ENCODE measurements at regions not wholly inside any gene's neighbourhood (a gene's known extent, or its start where the extent isn't known, plus 50 kb on each side); places are given as distances from the start of the nearest gene placed in this dataset.

GRCh38 chr3:170730071-170730812 lies 139.8 kb downstream of the RPL22L1 start:
- no peaks in the 10 kb centered on the region for H3F3A ChIP-seq (ENCODE audit: insufficient read depth, low read length)
- H3K36me3 ChIP-seq (replicated peaks; ENCODE audit: insufficient read depth, low read length), result no peaks in the 10 kb centered on the region
- H3K9me3 ChIP-seq (replicated peaks; ENCODE audit: insufficient read depth, low read length), result no peaks in the 10 kb centered on the region
- H3K27ac ChIP-seq (ENCODE audit: low read length), result no peak overlapping the region
- no peak overlapping the region for H3K4me3 ChIP-seq (ENCODE audit: low read length)
- H2AFZ ChIP-seq (ENCODE audit: low read length), result no peak overlapping the region
- no peaks in the 10 kb centered on the region for H3K9me2 ChIP-seq (replicated peaks; ENCODE audit: insufficient read depth, low read length)
- no peak overlapping the region for H3K4me2 ChIP-seq (ENCODE audit: low read depth, low read length)
- H4K20me1 ChIP-seq (ENCODE audit: insufficient read depth, low read length), result no peaks in the 10 kb centered on the region
- no peaks in the 10 kb centered on the region for H3K79me2 ChIP-seq (ENCODE audit: low read length)
- DNase-seq, result no peak
- no peak overlapping the region for H3K9ac ChIP-seq (ENCODE audit: low read length)
- TF ChIP-seq, protein P1, sequence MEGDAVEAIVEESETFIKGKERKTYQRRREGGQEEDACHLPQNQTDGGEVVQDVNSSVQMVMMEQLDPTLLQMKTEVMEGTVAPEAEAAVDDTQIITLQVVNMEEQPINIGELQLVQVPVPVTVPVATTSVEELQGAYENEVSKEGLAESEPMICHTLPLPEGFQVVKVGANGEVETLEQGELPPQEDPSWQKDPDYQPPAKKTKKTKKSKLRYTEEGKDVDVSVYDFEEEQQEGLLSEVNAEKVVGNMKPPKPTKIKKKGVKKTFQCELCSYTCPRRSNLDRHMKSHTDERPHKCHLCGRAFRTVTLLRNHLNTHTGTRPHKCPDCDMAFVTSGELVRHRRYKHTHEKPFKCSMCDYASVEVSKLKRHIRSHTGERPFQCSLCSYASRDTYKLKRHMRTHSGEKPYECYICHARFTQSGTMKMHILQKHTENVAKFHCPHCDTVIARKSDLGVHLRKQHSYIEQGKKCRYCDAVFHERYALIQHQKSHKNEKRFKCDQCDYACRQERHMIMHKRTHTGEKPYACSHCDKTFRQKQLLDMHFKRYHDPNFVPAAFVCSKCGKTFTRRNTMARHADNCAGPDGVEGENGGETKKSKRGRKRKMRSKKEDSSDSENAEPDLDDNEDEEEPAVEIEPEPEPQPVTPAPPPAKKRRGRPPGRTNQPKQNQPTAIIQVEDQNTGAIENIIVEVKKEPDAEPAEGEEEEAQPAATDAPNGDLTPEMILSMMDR (IDR thresholded peaks at IDR 0.05; ENCODE audit: low read length), result no peak
- TF ChIP-seq EZH2phosphoT487 (IDR thresholded peaks at IDR 0.05; ENCODE audit: low read length) (no peak), EZH2 (optimal IDR thresholded peaks at IDR 0.05; ENCODE audit: low read depth, low read length) (no peak)
- no peaks in the 10 kb centered on the region for H3K4me1 ChIP-seq (ENCODE audit: low read length)
- H3K27me3 ChIP-seq (replicated peaks; ENCODE audit: insufficient read depth, low read length), result no peaks in the 10 kb centered on the region

GRCh38 chr3:170728181-170728580 lies 141.8 kb downstream of the RPL22L1 start:
- no peaks in the 10 kb centered on the region for H3K36me3 ChIP-seq (replicated peaks; ENCODE audit: insufficient read depth, low read length)
- H3K27me3 ChIP-seq (replicated peaks; ENCODE audit: insufficient read depth, low read length), result no peaks in the 10 kb centered on the region
- H3K9ac ChIP-seq (ENCODE audit: low read length), result no peak overlapping the region
- H3F3A ChIP-seq (ENCODE audit: insufficient read depth, low read length), result no peaks in the 10 kb centered on the region
- no peak overlapping the region for H3K4me3 ChIP-seq (ENCODE audit: low read length)
- H3K9me3 ChIP-seq (replicated peaks; ENCODE audit: insufficient read depth, low read length), result no peaks in the 10 kb centered on the region
- H4K20me1 ChIP-seq (ENCODE audit: insufficient read depth, low read length), result no peaks in the 10 kb centered on the region
- H2AFZ ChIP-seq (ENCODE audit: low read length), result no peak overlapping the region
- H3K4me2 ChIP-seq (ENCODE audit: low read depth, low read length), result no peak overlapping the region
- TF ChIP-seq EZH2phosphoT487 (IDR thresholded peaks at IDR 0.05; ENCODE audit: low read length) (no peak), EZH2 (optimal IDR thresholded peaks at IDR 0.05; ENCODE audit: low read depth, low read length) (no peak)
- TF ChIP-seq, protein P1 (IDR thresholded peaks at IDR 0.05; ENCODE audit: low read length), result no peak
- no peaks in the 10 kb centered on the region for H3K4me1 ChIP-seq (ENCODE audit: low read length)
- H3K9me2 ChIP-seq (replicated peaks; ENCODE audit: insufficient read depth, low read length), result no peaks in the 10 kb centered on the region
- no peaks in the 10 kb centered on the region for H3K79me2 ChIP-seq (ENCODE audit: low read length)
- H3K27ac ChIP-seq (ENCODE audit: low read length), result no peak overlapping the region
- DNase-seq, result no peak

GRCh38 chr3:170727754-170728153 lies 141.9 kb upstream of the SLC7A14 start:
- no peaks in the 10 kb centered on the region for H4K20me1 ChIP-seq (ENCODE audit: insufficient read depth, low read length)
- no peak for DNase-seq
- H3K9me3 ChIP-seq (replicated peaks; ENCODE audit: insufficient read depth, low read length), result no peaks in the 10 kb centered on the region
- H3K4me1 ChIP-seq (ENCODE audit: low read length), result no peaks in the 10 kb centered on the region
- H3K9ac ChIP-seq (ENCODE audit: low read length), result no peak overlapping the region
- H3K27me3 ChIP-seq (replicated peaks; ENCODE audit: insufficient read depth, low read length), result no peaks in the 10 kb centered on the region
- H3K4me2 ChIP-seq (ENCODE audit: low read depth, low read length), result no peak overlapping the region
- no peaks in the 10 kb centered on the region for H3F3A ChIP-seq (ENCODE audit: insufficient read depth, low read length)
- H3K79me2 ChIP-seq (ENCODE audit: low read length), result no peaks in the 10 kb centered on the region
- H2AFZ ChIP-seq (ENCODE audit: low read length), result no peak overlapping the region
- TF ChIP-seq EZH2 (optimal IDR thresholded peaks at IDR 0.05; ENCODE audit: low read depth, low read length), result no peak
- TF ChIP-seq, protein P1 (IDR thresholded peaks at IDR 0.05; ENCODE audit: low read length), result no peak
- TF ChIP-seq EZH2phosphoT487 (IDR thresholded peaks at IDR 0.05; ENCODE audit: low read length), result no peak
- H3K27ac ChIP-seq (ENCODE audit: low read length), result no peak overlapping the region
- H3K9me2 ChIP-seq (replicated peaks; ENCODE audit: insufficient read depth, low read length), result no peaks in the 10 kb centered on the region
- H3K4me3 ChIP-seq (ENCODE audit: low read length), result no peak overlapping the region
- H3K36me3 ChIP-seq (replicated peaks; ENCODE audit: insufficient read depth, low read length), result no peaks in the 10 kb centered on the region

Measured in MM.1S (cell line).